ENCODE measurements at regions not wholly inside any gene's neighbourhood (a gene's known extent, or its start where the extent isn't known, plus 50 kb on each side); places are given as distances from the start of the nearest gene placed in this dataset.

GRCh38 chr12:84136862-84137367 lies 775.7 kb downstream of the SLC6A15 start:
- Histone ChIP-seq H3K79me2 (ENCODE audit: control insufficient read depth, insufficient read depth, low read length) (no peaks in the 10 kb centered on the region), H3K36me3 (ENCODE audit: control insufficient read depth in 2 of 2, extremely low read depth in 1 of 2, insufficient read depth in 2 of 2, low read length in 2 of 2) (no peaks in the 10 kb centered on the region), H3K9me3 (ENCODE audit: control insufficient read depth, low read depth, low read length) (no peaks in the 10 kb centered on the region), H3K4me1 (ENCODE audit: control insufficient read depth, extremely low read depth, insufficient read depth, low read length) (peaks cover 10% of the 10 kb centered on the region), H2AFZ (ENCODE audit: control insufficient read depth, low read length) (peak overlapping the region; percentile 50), H3K27ac (ENCODE audit: control insufficient read depth, insufficient read depth, low read length) (peak overlapping the region; percentile 85), H3K27me3 (ENCODE audit: control insufficient read depth, extremely low read depth, insufficient read depth, low read length) (no peaks in the 10 kb centered on the region), H3K4me3 (ENCODE audit: control insufficient read depth in 2 of 3, extremely low read depth in 1 of 3, insufficient read depth in 2 of 3, low read depth in 1 of 3, low read length in 3 of 3) (peak overlapping the region in 1 of 3 experiments; percentile 40), H4K20me1 (ENCODE audit: control insufficient read depth, extremely low read depth, insufficient read depth, low read length) (no peaks in the 10 kb centered on the region), H3K4me2 (ENCODE audit: control insufficient read depth, extremely low read depth, insufficient read depth, low read depth, low read length) (peak overlapping the region; percentile 69), H3K9me1 (ENCODE audit: control insufficient read depth, extremely low read depth, insufficient read depth, low read length) (no peaks in the 10 kb centered on the region), H3K9ac (ENCODE audit: control insufficient read depth, extremely low read depth, insufficient read depth, low read length) (no peak overlapping the region)
- peak; percentile 48 for DNase-seq (ENCODE audit: low read depth, low spot score)
- TF ChIP-seq, protein P1, sequence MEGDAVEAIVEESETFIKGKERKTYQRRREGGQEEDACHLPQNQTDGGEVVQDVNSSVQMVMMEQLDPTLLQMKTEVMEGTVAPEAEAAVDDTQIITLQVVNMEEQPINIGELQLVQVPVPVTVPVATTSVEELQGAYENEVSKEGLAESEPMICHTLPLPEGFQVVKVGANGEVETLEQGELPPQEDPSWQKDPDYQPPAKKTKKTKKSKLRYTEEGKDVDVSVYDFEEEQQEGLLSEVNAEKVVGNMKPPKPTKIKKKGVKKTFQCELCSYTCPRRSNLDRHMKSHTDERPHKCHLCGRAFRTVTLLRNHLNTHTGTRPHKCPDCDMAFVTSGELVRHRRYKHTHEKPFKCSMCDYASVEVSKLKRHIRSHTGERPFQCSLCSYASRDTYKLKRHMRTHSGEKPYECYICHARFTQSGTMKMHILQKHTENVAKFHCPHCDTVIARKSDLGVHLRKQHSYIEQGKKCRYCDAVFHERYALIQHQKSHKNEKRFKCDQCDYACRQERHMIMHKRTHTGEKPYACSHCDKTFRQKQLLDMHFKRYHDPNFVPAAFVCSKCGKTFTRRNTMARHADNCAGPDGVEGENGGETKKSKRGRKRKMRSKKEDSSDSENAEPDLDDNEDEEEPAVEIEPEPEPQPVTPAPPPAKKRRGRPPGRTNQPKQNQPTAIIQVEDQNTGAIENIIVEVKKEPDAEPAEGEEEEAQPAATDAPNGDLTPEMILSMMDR (optimal IDR thresholded peaks at IDR 0.05 in 1 of 3, IDR thresholded peaks at IDR 0.05 in 1 of 3, conservative IDR thresholded peaks at IDR 0.05 in 1 of 3; ENCODE audit: extremely low read depth in 1 of 3, insufficient read depth in 2 of 3, low read length in 3 of 3), result no peak
- no peak for TF ChIP-seq EZH2 (IDR thresholded peaks at IDR 0.05; ENCODE audit: low read length)
- peak; percentile 88 for FAIRE-seq
- dilution Hi-C loops (cut with MboI; ENCODE audit: extremely low pct_ligation_motif_present, low sequenced_read_pairs), result no loop called here

DNA sequence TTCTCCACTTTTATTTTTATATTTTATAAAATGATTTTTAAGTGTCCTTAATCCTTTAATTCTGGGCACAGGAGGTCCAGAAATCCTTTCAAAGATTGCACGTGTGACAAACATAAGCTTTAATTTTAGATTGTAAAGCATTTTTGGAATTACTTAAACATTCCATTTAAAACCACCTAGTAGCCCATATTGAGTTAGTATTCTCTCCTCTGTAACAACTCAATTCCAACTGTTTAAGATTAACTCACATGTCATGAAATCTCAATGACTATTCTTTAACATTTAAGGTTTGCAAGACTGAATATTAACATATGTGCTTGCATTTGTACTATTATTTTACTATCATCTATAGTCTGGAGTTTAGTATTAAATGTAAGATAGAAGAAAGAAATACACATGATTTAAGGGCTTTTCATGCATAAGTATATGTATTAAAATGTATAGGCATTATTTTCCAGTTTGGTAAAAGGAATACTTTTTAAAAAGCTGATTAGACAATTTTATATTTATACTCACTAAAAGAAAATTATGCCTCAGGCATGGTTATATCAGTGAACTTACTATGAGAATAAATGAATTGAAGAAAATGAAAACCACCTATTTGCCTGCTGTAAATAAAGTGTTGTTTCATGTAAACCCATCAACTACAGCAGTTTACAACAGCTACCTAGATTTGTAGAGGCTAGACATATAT lies 776.9 kb downstream of the SLC6A15 start:
- no peaks in the 10 kb centered on the region for H3K9me1 ChIP-seq (ENCODE audit: control insufficient read depth, extremely low read depth, insufficient read depth, low read length)
- H3K4me3 ChIP-seq (ENCODE audit: control insufficient read depth in 2 of 3, extremely low read depth in 1 of 3, insufficient read depth in 2 of 3, low read depth in 1 of 3, low read length in 3 of 3), result no peak overlapping the region
- H4K20me1 ChIP-seq (ENCODE audit: control insufficient read depth, extremely low read depth, insufficient read depth, low read length), result no peaks in the 10 kb centered on the region
- FAIRE-seq (no peak), DNase-seq (ENCODE audit: low read depth, low spot score) (no peak)
- no peaks in the 10 kb centered on the region for H3K9me3 ChIP-seq (ENCODE audit: control insufficient read depth, low read depth, low read length)
- no peaks in the 10 kb centered on the region for H3K36me3 ChIP-seq (ENCODE audit: control insufficient read depth in 2 of 2, extremely low read depth in 1 of 2, insufficient read depth in 2 of 2, low read length in 2 of 2)
- dilution Hi-C loops (cut with MboI; ENCODE audit: extremely low pct_ligation_motif_present, low sequenced_read_pairs), result no loop called here
- H3K27ac ChIP-seq (ENCODE audit: control insufficient read depth, insufficient read depth, low read length), result no peak overlapping the region
- H3K9ac ChIP-seq (ENCODE audit: control insufficient read depth, extremely low read depth, insufficient read depth, low read length), result no peak overlapping the region
- TF ChIP-seq, protein P1 (optimal IDR thresholded peaks at IDR 0.05 in 1 of 3, IDR thresholded peaks at IDR 0.05 in 1 of 3, conservative IDR thresholded peaks at IDR 0.05 in 1 of 3; ENCODE audit: extremely low read depth in 1 of 3, insufficient read depth in 2 of 3, low read length in 3 of 3), result no peak
- no peak for TF ChIP-seq EZH2 (IDR thresholded peaks at IDR 0.05; ENCODE audit: low read length)
- no peak overlapping the region for H2AFZ ChIP-seq (ENCODE audit: control insufficient read depth, low read length)
- H3K27me3 ChIP-seq (ENCODE audit: control insufficient read depth, extremely low read depth, insufficient read depth, low read length), result no peaks in the 10 kb centered on the region
- H3K79me2 ChIP-seq (ENCODE audit: control insufficient read depth, insufficient read depth, low read length), result no peaks in the 10 kb centered on the region
- peaks cover 12% of the 10 kb centered on the region for H3K4me1 ChIP-seq (ENCODE audit: control insufficient read depth, extremely low read depth, insufficient read depth, low read length)
- H3K4me2 ChIP-seq (ENCODE audit: control insufficient read depth, extremely low read depth, insufficient read depth, low read depth, low read length), result no peak overlapping the region

All from keratinocyte (primary cell).